Hematopoietic multipotent progenitor cell treated with erythropoietin and hydrocortisone succinate and interleukin-3 and kit ligand, for 17 days (in vitro differentiated cells): ENCODE measurements at regions not wholly inside any gene's neighbourhood (a gene's known extent, or its start where the extent isn't known, plus 50 kb on each side); places are given as distances from the start of the nearest gene placed in this dataset.
"Not testable (repeated sequence)": the region's sequence is repeated elsewhere in the genome, so short reads cannot be mapped to it uniquely, and the experiment has no call there.

Source experiments
- DNase-seq: peaks from one replicate; pipeline ENCODE4 v3.0.0-alpha.2; 2015; ENCODE audit warnings: low spot score

DNA sequence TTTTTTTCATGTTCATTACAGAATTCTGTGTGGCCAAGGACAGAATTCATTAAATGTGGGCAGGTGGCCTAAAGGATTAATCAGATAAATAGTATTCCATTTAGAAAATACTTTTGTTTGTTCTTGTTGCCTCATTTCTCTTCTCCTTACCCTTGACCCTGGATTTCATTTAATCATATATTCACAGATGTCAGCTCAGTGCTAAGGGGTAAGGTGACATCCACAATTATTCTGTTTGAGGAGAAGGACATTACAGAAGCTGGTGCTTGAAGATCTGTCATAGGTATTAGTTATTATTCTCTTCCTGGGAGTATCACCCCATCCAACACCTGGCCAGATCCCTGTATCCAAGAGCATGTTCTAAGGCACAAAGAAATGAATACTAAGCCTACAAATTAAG, 961.1 kb downstream of the XPNPEP1 start:
- no peak for DNase-seq

DNA sequence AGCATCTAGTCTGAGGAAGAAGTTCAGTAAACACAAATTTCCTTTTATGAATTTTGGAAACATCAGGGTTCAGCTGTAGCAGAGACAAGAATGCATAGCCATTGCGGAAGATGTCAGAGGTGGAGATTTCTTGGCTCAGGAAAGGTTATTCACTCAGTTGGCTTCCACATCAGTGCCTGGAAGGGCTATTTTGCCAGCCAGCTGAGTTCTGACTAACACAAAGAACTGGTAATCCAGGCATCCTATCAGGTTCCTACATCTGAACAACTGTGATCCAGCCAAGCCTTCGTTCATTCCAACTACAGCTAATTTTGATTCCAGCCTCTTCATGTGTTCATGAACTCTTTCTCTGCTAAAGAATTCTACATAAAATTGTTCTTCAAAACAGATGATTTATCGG, 965.6 kb downstream of the XPNPEP1 start:
- no peak for DNase-seq

DNA sequence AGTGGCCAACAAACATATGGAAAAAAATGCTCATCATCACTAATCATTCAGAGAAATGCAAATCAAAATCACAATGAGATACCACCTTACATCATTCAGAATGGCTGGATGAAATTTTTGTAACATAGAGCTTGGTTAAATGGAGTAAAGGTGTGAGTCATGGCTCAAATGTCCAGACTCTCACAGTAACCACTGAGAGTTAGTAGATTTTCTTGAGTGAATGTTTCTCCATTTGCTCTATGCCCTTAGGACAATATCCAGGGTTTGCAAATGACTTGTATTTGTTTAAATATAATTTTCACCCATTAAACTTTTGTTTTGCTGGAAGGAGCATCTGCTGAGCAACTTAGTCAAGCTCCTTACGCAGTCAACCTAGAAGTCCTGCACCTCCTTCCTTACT, 967.2 kb downstream of the XPNPEP1 start:
- DNase-seq = no peak

DNA sequence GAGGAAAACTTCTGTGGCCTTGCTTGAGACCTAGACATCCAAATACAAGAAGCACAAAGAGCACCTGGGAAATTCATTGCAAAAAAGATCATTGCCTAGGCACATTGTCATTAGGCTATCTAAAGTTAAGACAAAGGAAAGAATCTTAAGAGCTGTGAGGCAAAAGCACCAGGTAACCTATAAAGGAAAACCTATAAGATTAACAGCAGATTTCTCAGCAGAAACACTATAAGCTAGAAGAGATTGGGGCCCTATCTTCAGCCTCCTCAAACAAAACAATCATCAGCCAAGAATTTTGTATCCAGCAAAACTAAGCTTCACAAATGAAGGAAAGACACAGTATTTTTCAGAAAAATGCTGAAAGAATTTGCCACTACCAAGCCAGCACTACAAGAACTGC, 1003.3 kb downstream of the XPNPEP1 start:
- not testable (repeated sequence) for DNase-seq

DNA sequence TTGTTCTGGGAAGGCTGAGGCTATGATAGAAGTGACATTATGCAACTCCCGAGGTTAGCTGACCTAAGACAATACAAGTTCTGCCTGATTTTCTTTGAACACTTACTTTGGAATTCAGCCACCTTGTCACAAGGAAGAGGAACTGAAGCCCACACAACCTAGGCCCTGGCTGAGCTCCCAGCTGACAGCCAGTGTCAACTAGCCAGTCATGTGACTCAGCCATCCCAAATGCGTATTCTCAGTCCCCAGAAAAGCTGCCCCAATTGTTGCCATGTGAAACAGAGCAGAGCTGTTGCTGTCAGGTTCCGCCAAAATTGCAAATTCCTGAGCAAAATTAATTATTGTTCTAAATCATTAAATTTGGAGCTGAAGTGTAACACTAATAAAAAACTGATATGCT, 1010.0 kb downstream of the XPNPEP1 start:
- no peak for DNase-seq

DNA sequence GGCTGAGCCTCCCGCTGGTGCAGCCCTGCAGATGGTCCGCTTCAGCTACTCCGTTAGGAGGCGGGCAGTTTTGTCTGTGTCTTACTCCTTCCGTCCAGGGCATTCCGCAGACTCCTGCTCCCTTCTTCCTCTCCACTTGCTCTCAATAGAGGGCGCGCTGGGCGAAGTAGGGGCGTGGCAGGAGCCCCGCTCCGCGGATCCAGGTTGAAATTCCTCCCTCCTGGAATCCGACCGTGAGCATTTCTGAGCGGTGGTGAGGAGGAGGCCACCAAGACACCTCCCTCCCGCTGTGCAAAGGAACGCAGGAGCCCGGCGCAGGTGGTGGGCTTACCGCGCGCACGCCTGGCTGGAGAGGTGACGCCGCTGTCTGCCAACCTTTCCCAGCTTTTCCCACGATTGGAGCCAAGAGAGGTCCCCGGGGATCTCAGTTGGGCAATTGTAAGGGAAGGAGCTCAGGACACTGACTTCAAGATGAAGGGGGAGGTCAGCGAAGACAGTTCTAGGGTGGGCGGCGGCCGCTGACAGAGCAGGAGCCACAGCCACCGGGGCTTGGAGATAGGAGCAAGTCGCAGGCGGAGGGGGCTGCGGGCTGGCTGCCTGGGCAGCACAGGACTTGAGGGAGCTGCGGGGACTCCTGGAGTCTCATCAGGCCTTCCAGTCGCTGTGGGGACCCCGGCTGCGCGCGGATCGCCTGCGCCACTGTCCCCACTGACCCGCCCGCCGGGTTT, 1011.3 kb downstream of the XPNPEP1 start:
- DNase-seq = no peak

DNA sequence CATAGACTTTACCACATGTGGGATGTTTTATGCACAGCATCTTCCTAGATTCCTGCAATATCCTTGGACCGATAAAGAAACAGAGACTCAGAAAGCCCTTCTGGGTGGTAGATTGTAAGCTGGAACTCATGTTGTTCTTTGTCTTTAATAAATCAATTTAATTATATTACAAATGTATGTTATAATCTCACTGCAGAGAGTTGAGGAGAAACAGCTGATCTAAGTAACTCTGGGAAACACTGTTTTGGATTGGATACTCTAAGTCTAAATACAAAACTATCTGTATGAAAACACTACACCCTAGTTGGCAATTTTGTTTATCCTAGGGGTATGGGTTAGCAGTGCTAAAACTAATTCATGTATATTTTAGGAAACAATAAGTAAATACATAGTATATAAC, 1015.2 kb downstream of the XPNPEP1 start:
- no peak for DNase-seq

DNA sequence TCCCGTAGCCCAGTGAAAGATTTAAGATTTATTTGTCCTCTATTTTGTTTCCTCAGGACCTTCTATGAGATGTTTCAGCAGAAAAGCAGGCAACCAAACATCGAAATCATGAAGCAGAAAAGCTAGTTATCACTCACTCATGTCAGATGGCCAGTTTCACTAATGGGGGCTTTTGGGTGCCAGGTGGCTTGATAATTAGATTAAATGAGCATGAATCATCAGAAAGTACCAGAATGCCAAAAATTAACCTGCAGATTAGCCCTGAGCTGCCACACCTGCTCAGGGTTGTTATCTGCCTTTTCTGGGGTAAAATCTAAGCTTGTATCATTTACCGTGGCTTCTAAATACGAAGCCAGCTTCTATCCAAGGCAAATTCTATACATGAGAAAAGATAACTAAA, 1017.5 kb downstream of the XPNPEP1 start:
- no peak for DNase-seq

DNA sequence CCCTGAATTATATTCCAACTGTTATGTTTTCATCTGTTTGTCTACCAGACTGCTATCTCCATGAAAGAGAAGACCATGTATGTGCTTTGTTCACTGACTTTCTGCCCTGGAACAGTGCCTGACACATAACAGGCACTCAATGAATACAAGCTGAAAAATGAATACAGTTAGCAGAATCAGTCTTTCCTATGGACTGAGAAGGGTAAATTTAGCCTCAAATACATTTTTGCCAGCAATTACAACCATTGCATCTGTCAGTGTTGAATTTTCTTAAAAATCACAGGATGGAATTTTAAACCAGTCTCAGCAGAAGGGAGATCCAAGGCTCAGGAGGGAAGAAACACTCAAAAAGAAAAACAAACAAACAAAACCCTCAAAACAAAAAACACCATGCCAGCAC, 1018.1 kb downstream of the XPNPEP1 start:
- DNase-seq = no peak

DNA sequence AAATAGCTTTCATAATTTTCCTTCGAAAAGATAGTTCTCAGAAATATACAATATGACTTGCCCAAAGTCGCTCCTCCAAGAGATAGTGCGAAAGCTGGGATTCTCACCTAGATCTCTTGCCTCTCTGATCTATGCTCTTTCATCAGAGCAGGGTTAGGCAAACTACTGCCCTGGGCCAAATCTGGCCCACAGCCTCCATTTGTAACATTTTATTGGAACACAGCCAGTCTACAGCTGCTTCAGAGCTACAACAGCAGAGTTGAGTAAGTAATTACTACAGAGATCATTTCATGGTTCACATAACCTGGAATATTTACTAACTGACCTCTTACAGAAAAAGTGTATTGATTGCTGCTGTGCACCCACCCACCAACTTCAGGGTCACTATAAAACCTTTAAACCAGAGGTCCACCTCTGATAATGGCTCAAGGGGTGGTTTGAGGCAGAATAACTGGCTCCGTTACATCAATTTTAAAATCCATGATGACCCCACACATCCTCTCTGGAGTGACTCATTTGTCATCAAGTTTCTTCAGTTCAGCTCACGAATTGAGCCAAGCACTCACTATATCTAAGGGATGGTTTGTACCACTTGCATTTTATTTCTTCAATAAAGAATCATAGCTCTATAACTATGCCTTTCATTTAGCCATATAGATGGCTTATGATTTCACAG, 1019.0 kb downstream of the XPNPEP1 start:
- DNase-seq = no peak

DNA sequence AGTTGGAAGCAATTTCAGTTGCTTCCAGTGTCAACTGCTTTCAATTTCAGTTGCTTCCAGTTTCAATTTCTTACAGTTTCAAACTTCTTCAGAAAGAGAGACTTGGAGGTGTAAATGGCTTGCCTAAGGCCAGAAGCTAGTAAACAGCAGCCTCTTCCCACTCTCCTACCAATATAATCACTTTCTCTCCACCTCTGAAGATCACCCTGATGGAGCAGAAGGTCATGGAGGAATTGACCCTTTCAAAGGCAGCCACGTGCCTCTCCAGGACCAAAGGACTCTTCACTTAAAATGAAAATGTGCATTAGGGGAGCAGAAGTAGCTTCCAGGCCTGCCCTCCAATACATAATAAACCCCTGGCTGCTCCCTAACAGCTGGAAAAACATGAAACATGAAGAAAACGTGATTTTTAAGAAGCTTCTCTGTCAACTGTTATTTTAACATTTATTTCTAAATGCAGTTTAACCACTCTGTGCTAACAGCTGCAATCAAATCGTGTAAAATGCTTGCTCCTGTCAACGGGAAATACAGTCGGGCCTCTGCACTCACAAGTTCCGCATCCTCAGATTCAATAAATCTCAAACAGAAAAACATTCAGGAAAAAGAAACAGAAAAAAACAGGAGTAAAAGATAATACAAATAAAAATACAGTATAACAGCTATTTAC, 1020.6 kb downstream of the XPNPEP1 start:
- DNase-seq = no peak

DNA sequence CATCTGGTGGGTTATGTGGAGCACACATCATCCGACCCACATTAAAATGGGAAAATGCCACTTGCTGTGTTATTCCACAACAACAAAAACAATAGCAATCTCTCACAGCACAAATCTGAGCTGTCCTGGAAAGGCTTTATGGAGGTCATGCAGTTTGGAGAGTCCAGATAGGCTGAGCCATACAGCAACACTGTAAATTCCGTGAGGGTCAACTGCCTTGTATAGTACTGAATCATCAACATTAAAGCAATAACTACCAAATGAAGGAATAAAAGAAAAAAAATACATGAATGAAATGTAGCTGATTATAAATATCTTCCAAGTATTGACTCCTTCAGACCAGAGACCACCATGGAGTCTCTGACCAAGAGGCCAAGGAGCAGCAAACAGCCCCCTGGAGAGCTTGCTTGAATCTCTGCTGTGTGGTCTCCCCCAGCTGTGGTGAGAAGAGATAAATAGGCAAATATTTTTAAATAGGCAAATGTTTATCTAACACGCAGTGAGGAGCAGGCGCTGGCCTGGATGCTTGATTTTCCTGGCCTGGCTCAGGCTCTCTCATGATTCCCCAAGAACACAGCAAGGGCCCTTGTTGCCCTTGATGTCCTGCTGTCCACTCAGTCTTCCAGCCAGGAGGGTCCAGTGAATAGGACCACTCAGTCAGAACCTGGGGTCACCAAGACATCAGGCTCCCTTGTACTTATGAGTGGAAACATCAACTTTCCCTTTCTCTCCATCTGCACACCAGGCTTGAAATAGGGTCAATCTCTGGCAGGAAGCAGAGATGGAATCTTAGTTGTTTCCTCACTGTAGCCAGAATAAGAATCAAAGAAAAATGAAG, 1021.3 kb downstream of the XPNPEP1 start:
- no peak for DNase-seq

DNA sequence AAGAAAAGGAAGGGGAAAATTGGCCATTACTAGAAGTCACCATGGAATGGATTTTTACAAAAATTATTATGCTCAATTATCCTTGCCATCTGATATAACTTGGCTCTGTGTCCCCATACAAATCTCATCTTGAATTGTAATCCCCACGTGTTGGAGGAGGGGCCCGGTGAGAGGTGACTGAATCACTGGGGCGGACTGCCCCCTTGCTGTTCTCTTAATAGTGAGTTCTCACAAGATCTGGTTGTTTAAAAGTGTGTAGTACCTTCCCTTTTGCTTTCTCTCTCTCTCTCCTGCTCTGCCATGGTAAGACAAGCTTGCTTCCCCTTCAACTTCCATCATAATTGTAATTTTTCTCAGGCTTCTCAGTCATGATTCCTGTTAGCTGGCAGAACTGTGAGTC, 1023.6 kb downstream of the XPNPEP1 start:
- no peak for DNase-seq

DNA sequence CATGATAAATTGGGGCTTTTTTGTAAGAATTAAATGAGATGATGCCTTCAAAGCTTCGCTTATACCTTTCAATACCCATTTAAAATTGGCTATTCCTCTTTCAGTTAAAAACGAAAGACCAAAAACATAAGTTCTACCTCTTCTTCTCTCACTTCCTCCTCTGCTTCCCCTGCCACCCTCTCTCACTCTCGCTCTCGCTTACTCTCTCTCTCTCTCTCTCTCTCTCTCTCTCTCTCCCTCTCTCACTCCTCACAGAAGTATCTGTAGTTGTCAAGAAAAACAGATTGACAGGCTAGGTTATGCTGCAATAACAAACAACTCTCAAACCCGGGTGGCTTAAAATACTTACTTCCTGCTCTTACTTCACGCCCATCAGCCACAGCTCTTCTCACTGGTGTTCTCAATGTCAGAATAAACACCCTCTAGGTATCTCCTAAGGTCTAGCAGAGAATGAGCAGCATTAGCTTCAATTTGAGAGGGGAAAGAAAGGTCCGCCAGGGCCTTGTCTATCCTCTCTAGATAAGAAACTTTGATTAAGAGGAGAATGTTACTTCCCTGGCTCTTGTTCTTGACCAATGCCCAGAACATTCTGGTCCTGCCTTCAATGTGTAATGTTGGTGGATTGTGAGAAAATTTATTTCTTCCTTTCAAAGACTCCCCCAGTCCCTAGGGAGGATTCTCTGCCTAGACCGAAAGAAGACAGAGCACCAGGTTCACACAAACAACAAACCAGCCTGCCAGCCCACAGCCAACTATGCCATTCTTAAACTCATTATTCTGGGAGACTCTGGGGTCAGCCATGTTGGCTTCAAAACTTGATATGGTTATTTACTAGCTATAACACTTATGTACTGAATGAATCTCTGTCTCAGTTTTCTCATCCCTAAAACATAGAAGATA, 1028.7 kb downstream of the XPNPEP1 start:
- DNase-seq = no peak

DNA sequence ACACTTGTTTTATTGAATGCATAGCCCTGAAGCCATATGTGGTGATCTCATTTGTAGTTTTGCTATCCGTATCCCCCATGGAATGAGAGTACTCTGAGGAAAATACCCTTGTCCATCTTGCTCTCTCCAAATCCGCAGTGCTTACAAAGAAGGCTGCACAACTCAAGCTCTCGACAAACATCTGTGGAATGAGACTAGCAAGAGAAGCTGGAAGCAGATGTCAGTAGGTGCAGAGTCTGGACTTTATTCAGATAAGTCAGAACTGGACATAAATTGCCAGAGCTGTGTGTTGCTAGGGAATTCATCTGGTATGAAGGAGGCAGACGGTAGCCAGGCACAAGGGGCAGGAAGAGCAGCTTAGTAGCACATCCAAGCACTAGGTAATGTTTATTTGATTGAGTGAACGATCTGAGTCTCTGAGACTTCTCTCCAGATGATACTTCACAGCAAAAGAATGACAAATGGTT, 1046.2 kb downstream of the XPNPEP1 start:
- DNase-seq = no peak

DNA sequence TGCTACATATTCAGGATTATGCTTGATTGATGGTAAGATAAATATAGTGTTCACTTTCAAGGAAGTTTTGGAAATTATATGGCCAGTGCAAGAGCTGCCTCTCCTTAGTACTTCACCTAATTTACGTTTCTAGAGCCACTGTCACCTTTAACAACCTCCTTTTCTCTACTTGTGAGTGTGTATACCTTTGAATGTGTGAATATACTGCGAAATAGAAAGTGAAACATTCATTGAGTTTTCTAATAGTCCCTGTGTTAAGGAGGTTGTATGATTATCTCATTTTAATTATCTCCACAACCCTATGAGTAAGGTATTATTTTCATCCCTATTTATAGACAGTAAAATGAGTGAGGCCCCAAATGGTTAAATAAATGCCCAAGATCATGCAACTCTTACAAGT, 1050.5 kb downstream of the XPNPEP1 start:
- no peak for DNase-seq

DNA sequence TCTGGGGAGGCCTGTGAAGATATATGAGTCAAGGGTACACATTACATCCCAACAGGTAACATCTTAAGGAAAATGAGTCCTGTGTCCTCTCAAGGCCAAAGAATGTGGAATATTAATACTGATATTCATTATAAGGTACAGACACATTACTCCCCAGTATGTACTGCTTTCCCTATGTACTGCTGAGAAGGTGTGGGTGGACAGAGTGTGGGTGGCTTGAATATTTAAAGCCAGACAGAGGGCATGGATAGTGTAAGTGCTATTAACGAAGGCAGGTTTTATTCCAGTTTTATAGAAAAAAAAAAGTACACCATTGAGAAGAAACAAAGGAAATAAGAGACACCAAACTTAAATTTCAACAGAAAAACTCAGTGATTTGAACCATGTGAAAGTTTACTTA, 1054.4 kb downstream of the XPNPEP1 start:
- DNase-seq = no peak

DNA sequence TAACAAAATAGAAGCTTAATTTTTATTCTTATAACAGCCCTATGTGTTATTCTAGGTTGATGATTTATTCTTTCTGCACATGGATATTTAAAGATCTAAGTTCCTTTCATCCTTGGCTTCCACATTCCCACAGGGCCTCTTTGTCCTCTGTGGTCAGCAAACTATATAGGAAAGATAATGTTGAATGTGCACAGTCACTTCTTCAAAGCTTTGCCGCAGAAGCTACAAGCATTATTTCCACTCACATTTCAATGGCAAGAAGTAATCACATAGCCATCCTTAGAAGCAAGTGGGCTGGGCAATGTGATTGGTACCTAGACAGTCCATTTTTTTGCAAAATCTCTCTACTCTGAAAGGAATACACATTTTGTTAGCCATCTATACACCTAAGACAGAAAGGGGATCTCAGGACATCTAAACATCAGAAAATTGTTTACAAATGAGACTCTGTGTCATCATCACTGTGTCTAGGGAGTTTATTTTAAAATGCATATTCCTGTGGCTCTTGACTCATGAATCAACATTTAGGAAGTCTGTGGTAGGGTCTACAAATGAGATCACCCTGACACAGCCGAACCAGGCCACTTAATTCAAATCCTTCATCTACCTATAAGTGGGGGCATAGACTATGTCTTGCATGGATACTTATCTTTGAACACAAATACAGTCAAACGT, 1060.5 kb downstream of the XPNPEP1 start:
- no peak for DNase-seq

DNA sequence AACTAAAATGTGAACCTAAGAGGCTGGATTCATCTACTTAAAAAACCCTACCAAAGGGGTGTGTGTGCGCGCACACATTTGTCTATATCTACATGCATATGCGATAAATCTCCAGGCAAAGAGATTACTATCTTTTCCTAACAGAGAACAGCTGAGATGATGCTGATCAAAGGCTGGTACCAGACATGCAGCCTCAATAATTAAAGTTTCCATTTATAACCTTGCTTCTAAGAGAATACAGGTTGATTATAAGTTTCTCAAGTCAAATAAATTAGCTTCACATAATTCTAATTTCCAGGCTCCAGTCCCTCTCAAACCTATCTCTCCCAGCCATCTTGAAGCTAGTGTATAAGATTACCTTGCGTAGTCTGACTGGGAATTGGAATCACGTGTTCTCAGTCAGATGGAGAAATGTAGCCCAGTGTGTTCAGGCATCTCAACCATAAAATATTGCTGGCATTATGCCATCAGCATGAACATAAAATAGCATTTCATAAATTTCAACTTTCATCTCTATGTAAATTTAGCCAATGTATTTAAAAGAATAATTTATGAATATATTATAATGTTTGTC, 1062.0 kb downstream of the XPNPEP1 start:
- no peak for DNase-seq

DNA sequence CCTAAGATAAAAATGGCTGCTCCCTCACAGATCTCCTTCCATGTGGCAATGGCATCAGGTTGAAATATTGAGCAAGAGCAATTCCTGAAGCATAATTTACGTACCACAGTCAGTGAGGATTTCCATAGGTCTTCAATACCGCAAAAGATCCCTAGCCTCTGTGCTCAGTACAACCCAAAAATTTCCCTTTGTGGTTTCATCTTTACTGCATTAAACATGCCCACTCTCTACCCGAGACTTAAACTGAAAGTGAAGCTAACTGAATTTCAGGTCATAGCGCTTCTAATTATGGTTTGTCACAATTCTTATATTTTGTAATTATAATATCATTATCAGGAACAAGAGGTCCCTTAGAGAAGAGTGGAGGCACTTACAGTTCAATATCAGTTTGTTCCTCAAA, 1071.1 kb downstream of the XPNPEP1 start:
- no peak for DNase-seq
